H1 (cell line): ENCODE measurements at regions not wholly inside any gene's neighbourhood (a gene's known extent, or its start where the extent isn't known, plus 50 kb on each side); places are given as distances from the start of the nearest gene placed in this dataset.

Source experiments
- HDAC6 ChIP-seq: IDR thresholded peaks from one replicate; pipeline ENCODE4 v1.7.1; 2012; ENCODE audit warnings: low read depth, mild to moderate bottlenecking, inconsistent platforms, low read length, moderate library complexity
- JUN ChIP-seq: IDR thresholded peaks from 2 replicates; pipeline ENCODE4 v1.6.1; 2011; ENCODE audit warnings: low read depth, mild to moderate bottlenecking, improper control_type of control experiment, low read length
- POLR2A ChIP-seq, 2 experiments: IDR thresholded peaks; 1 replicate in 1 of 2; 2 replicates in 1 of 2; pipeline ENCODE4 v1.6.1; 2011; ENCODE audit warnings: low read depth in 2 of 2, low read length in 2 of 2, mild to moderate bottlenecking in 2 of 2; ENCODE audit errors: control extremely low read depth in 1 of 2
- SP1 ChIP-seq: IDR thresholded peaks from 2 replicates; pipeline ENCODE4 v1.6.1; 2011; ENCODE audit warnings: low read depth, low read length
- SP4 ChIP-seq: IDR thresholded peaks from 2 replicates; pipeline ENCODE4 v1.6.1; 2012; ENCODE audit warnings: low read length, inconsistent platforms
- TAF7 ChIP-seq: optimal IDR thresholded peaks from 2 replicates; pipeline ENCODE3; 2011; ENCODE audit warnings: low read depth, mild to moderate bottlenecking, inconsistent platforms, low read length, moderate library complexity, borderline replicate concordance
- TEAD4 ChIP-seq: IDR thresholded peaks from 2 replicates; pipeline ENCODE4 v1.6.1; 2012; ENCODE audit warnings: low read depth, low read length, inconsistent platforms, mixed read lengths
- TF ChIP-seq, protein P1 (sequence below), 3 experiments: IDR thresholded peaks; 1 replicate in 2 of 3; 2 replicates in 1 of 3; pipeline versions ENCODE4 v1.5.1 to v1.6.1; 2011; ENCODE audit warnings: low read length in 3 of 3, mild to moderate bottlenecking in 3 of 3, inconsistent platforms in 2 of 3, low read depth in 1 of 3, moderate library complexity in 1 of 3; ENCODE audit not compliant: insufficient read depth in 1 of 3; ENCODE audit errors: control extremely low read depth in 1 of 3

DNA sequence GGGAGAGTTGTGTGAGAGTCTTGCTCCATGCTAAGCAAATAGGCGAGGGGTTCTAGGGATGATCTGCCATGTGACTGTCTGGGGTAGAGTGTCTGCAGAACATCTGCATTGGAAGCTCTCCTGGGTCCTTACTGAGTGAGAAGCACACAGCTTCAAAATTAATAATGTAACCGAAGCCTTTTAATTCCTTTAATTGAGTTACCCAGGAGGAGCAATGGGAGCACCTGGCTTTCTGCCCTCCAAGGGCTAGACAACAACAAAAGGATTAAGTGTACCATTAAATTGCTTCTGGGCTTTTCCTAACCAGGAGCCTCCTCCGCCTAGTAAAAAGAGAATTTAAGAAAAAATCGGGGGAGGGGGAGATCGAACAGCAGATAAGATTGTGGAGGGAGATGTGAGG is 102.0 kb upstream of the TBX20 start:
- TF ChIP-seq SP4 (no peak), JUN (no peak), TAF7 (no peak), SP1 (no peak), POLR2A (IDR thresholded peaks at IDR 0.05; ENCODE audit: control extremely low read depth in 1 of 2, low read depth in 2 of 2, low read length in 2 of 2) (no peak), TEAD4 (no peak), HDAC6 (no peak)
- TF ChIP-seq, protein P1, sequence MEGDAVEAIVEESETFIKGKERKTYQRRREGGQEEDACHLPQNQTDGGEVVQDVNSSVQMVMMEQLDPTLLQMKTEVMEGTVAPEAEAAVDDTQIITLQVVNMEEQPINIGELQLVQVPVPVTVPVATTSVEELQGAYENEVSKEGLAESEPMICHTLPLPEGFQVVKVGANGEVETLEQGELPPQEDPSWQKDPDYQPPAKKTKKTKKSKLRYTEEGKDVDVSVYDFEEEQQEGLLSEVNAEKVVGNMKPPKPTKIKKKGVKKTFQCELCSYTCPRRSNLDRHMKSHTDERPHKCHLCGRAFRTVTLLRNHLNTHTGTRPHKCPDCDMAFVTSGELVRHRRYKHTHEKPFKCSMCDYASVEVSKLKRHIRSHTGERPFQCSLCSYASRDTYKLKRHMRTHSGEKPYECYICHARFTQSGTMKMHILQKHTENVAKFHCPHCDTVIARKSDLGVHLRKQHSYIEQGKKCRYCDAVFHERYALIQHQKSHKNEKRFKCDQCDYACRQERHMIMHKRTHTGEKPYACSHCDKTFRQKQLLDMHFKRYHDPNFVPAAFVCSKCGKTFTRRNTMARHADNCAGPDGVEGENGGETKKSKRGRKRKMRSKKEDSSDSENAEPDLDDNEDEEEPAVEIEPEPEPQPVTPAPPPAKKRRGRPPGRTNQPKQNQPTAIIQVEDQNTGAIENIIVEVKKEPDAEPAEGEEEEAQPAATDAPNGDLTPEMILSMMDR (IDR thresholded peaks at IDR 0.05; ENCODE audit: control extremely low read depth in 1 of 3, insufficient read depth in 1 of 3, low read depth in 1 of 3, low read length in 3 of 3): no peak
